Omental fat pad (tissue), 3 donors: ENCODE measurements at regions not wholly inside any gene's neighbourhood (a gene's known extent, or its start where the extent isn't known, plus 50 kb on each side); places are given as distances from the start of the nearest gene placed in this dataset.

Experiments
- ATAC-seq: fragments of 150-250 bp; one replicate; pipeline ENCODE4 v1.9.1; 2016; ENCODE audit warnings: mild to moderate bottlenecking, moderate library complexity; ENCODE audit not compliant: low FRiP score
- DNase-seq: peaks from one replicate; pipeline ENCODE4 v3.0.0-alpha.2; 2019; ENCODE audit warnings: low spot score
- CTCF ChIP-seq, 3 donors: fragments of 450-650 bp; IDR thresholded peaks; one replicate each; pipeline ENCODE4 v1.5.1; 2016 to 2017; ENCODE audit warnings: antibody characterized with exemption in 3 of 3, mild to moderate bottlenecking in 3 of 3, moderate library complexity in 2 of 3

- TF ChIP-seq CTCF (IDR thresholded peaks at IDR 0.05) = no peak
- ATAC-seq (no peak), DNase-seq (no peak)
Measured at GRCh38 chr5:152456815-152457443, 51.9 kb upstream of the NMUR2 start.

GRCh38 chr5:152462021-152462721 lies 57.1 kb upstream of the NMUR2 start:
- ATAC-seq = no peak
- no peak for TF ChIP-seq CTCF (IDR thresholded peaks at IDR 0.05)
- DNase-seq = no peak

GRCh38 chr5:152464048-152464447 lies 59.0 kb upstream of the NMUR2 start:
- no peak for TF ChIP-seq CTCF (IDR thresholded peaks at IDR 0.05)
- no peak for ATAC-seq

GRCh38 chr5:152465140-152465539 lies 60.1 kb upstream of the NMUR2 start:
- TF ChIP-seq CTCF (IDR thresholded peaks at IDR 0.05) = no peak
- DNase-seq = no peak
- no peak for ATAC-seq

More at GRCh38 chr5:152464048-152464447, 59.0 kb upstream of the NMUR2 start:
- no peak for DNase-seq

- ATAC-seq = no peak
- TF ChIP-seq CTCF (IDR thresholded peaks at IDR 0.05) = no peak
- no peak for DNase-seq
Measured at GRCh38 chr5:152466085-152466745, 61.1 kb upstream of the NMUR2 start.

GRCh38 chr5:152470167-152470566 lies 65.1 kb upstream of the NMUR2 start:
- ATAC-seq (no peak), DNase-seq (no peak)
- TF ChIP-seq CTCF (IDR thresholded peaks at IDR 0.05) = no peak
